HuH-7.5 (cell line): ENCODE measurements at regions not wholly inside any gene's neighbourhood (a gene's known extent, or its start where the extent isn't known, plus 50 kb on each side); places are given as distances from the start of the nearest gene placed in this dataset.

Experiments used
- DNase-seq: peaks from one replicate; pipeline ENCODE4 v3.0.0; 2011; ENCODE audit warnings: low spot score

GRCh38 chr18:73315381-73315780 lies 447.6 kb upstream of the NETO1 start:
- no peak for DNase-seq

GRCh38 chr18:73313476-73313875 lies 445.7 kb upstream of the NETO1 start:
- DNase-seq = no peak

GRCh38 chr18:73296686-73297085 lies 428.9 kb upstream of the NETO1 start:
- no peak for DNase-seq

- DNase-seq = no peak
Observed at GRCh38 chr18:73292156-73292555, 424.4 kb upstream of the NETO1 start.

- DNase-seq = no peak
Observed at GRCh38 chr18:73288813-73289212, 421.0 kb upstream of the NETO1 start.

GRCh38 chr18:73286584-73286983 lies 418.8 kb upstream of the NETO1 start:
- no peak for DNase-seq

GRCh38 chr18:73283788-73284187 lies 416.0 kb upstream of the NETO1 start:
- no peak for DNase-seq

GRCh38 chr18:73283032-73283431 lies 415.2 kb upstream of the NETO1 start:
- DNase-seq = no peak

- DNase-seq = no peak
Observed at GRCh38 chr18:73279498-73279897, 411.7 kb upstream of the NETO1 start.

GRCh38 chr18:73274812-73275621 lies 407.2 kb upstream of the NETO1 start:
- DNase-seq = no peak

GRCh38 chr18:73270920-73271634 lies 403.3 kb upstream of the NETO1 start:
- no peak for DNase-seq

- no peak for DNase-seq
Observed at GRCh38 chr18:73264562-73264921, 396.8 kb upstream of the NETO1 start.

- DNase-seq = no peak
Observed at GRCh38 chr18:73261923-73262322, 394.1 kb upstream of the NETO1 start.

GRCh38 chr18:73261243-73261642 lies 393.5 kb upstream of the NETO1 start:
- DNase-seq = no peak

GRCh38 chr18:73258375-73259087 lies 390.7 kb upstream of the NETO1 start:
- DNase-seq = no peak

GRCh38 chr18:73254564-73254963 lies 386.8 kb upstream of the NETO1 start:
- DNase-seq = no peak

- no peak for DNase-seq
Observed at GRCh38 chr18:73249030-73249429, 381.2 kb upstream of the NETO1 start.

GRCh38 chr18:73246763-73247162 lies 379.0 kb upstream of the NETO1 start:
- DNase-seq = no peak

- no peak for DNase-seq
Observed at GRCh38 chr18:73245345-73245744, 377.6 kb upstream of the NETO1 start.

GRCh38 chr18:73244401-73244800 lies 376.6 kb upstream of the NETO1 start:
- DNase-seq = no peak

GRCh38 chr18:73240899-73241298 lies 373.1 kb upstream of the NETO1 start:
- DNase-seq = no peak

GRCh38 chr18:73235921-73236320 lies 368.1 kb upstream of the NETO1 start:
- no peak for DNase-seq

GRCh38 chr18:73235491-73235890 lies 367.7 kb upstream of the NETO1 start:
- no peak for DNase-seq
